SK-N-SH treated with all-trans-retinoic acid at 6 μM for 48 hours (cell line): ENCODE measurements at regions not wholly inside any gene's neighbourhood (a gene's known extent, or its start where the extent isn't known, plus 50 kb on each side); places are given as distances from the start of the nearest gene placed in this dataset.

Experiments
- GLIS3 ChIP-seq: fragments of 250-450 bp; sonication (Bioruptor Pico); IDR thresholded peaks from 2 replicates; pipeline ENCODE4 v1.5.0; 2020; ENCODE audit warnings: mild to moderate bottlenecking, moderate library complexity
- ZFP3 ChIP-seq: fragments of 250-450 bp; sonication (Bioruptor Pico); IDR thresholded peaks from 2 replicates; pipeline ENCODE4 v1.5.0; 2020; ENCODE audit warnings: mild to moderate bottlenecking, moderate library complexity
- ZNF565 ChIP-seq: fragments of 450-650 bp; formaldehyde crosslinking; conservative IDR thresholded peaks from 2 replicates; pipeline ENCODE4 v1.5.0; 2020; ENCODE audit warnings: low read depth, mild to moderate bottlenecking, moderate library complexity
- ZNF70 ChIP-seq: fragments of 450-650 bp; formaldehyde crosslinking; IDR thresholded peaks from 2 replicates; pipeline ENCODE4 v1.5.0; 2020; ENCODE audit warnings: mild to moderate bottlenecking, moderate library complexity
- TF ChIP-seq, protein P1 (sequence below): fragments of 250-450 bp; sonication (Bioruptor Pico); IDR thresholded peaks from 2 replicates; pipeline ENCODE4 v1.8.0; 2020; ENCODE audit warnings: mild to moderate bottlenecking, moderate library complexity, borderline replicate concordance
- TF ChIP-seq, protein P2 (sequence below): fragments of 250-450 bp; sonication (Bioruptor Pico); IDR thresholded peaks from 2 replicates; pipeline ENCODE4 v1.5.1; 2020; ENCODE audit warnings: low read depth, mild to moderate bottlenecking, moderate library complexity

DNA sequence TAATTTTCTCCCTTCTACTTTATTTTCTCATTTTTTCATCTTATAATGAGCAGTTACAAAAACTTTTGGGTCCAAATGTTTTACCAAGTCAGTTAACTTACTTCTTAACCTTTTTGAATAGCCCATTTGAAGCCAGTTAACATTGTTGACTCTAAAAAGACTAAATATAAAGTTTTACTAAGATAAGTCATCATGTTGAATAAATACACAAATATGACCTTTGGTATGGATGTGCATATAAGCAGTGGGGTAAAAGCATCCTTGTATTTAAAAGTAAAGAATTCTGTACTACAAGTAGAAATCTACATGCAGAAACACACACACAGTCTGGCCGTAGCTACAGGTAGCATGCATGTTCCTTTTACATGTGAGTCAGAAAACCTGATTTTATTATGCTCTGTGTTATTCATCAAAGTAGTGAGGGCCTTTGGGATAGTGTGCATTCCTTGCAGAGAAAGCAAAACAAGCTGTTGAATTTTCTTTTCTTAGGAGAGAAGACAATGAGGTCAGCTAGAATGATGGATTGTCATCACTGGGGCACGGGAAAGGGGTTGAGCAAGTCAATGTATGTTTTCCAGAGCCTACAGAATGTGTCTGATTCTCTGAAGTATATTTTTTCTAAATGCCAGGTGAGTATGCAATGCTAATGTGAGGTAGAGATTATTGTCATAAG lies 533.2 kb upstream of the AGA start:
- TF ChIP-seq, protein P1, sequence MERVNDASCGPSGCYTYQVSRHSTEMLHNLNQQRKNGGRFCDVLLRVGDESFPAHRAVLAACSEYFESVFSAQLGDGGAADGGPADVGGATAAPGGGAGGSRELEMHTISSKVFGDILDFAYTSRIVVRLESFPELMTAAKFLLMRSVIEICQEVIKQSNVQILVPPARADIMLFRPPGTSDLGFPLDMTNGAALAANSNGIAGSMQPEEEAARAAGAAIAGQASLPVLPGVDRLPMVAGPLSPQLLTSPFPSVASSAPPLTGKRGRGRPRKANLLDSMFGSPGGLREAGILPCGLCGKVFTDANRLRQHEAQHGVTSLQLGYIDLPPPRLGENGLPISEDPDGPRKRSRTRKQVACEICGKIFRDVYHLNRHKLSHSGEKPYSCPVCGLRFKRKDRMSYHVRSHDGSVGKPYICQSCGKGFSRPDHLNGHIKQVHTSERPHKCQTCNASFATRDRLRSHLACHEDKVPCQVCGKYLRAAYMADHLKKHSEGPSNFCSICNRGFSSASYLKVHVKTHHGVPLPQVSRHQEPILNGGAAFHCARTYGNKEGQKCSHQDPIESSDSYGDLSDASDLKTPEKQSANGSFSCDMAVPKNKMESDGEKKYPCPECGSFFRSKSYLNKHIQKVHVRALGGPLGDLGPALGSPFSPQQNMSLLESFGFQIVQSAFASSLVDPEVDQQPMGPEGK: no peak
- no peak for TF ChIP-seq GLIS3 (CRISPR knock-in tag)
- TF ChIP-seq ZFP3: no peak
- TF ChIP-seq ZNF70 (CRISPR knock-in tag): no peak
- TF ChIP-seq, protein P2, sequence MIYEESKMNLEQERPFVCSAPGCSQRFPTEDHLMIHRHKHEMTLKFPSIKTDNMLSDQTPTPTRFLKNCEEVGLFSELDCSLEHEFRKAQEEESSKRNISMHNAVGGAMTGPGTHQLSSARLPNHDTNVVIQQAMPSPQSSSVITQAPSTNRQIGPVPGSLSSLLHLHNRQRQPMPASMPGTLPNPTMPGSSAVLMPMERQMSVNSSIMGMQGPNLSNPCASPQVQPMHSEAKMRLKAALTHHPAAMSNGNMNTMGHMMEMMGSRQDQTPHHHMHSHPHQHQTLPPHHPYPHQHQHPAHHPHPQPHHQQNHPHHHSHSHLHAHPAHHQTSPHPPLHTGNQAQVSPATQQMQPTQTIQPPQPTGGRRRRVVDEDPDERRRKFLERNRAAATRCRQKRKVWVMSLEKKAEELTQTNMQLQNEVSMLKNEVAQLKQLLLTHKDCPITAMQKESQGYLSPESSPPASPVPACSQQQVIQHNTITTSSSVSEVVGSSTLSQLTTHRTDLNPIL: no peak
- TF ChIP-seq ZNF565 (CRISPR knock-in tag): no peak
